NCI-H460 (cell line): ENCODE measurements at regions not wholly inside any gene's neighbourhood (a gene's known extent, or its start where the extent isn't known, plus 50 kb on each side); places are given as distances from the start of the nearest gene placed in this dataset.

ENCODE experiments used
- DNase-seq: peaks from one replicate; pipeline ENCODE4 v3.0.0-alpha.2; 2016; ENCODE audit warnings: low read depth; ENCODE audit errors: extremely low read depth

DNA sequence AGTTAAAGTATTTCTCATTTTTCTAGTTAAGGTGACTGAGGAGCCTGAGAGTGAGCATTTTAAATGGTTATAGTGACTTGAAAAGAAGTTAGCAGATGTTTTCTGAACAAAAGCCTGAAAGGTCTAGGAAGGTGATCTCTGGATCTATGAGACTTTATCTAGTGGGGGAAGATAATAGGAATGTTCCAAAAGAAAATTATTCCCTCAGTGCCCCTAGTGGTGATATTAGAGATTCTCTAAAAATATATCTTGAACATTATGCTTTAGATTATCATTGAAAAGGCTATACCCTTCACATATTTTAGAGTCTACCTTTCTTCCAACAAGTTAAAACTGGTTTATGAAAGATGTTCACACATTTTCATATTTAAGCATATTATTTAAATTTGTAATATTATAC, 69.0 kb upstream of the SPANXN1 start:
- DNase-seq = no peak

DNA sequence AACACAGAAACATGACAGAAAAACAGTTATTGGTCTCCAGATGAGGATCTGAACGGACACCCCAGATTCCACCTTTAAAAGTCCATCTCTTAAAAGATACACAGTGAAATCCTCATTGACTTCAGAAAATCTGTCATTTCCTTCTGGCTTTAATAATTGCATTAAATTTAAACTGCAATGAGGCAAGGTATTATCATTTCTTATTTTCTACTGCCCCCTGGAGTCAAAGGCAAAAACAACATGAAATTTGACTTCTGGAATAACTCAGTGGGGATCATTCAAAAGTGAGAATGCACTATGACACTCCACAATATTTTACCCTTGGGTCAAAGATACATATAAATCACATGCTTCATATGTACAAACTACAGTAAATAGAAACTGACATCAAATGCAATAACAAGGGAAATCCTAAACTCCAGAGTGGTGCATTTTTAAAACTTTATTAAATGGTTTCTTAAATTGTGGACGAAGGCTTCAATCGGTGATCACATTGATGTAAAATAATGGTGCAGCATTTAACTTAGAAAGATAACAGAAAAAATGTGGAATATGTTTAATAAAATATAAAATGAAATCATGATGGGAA, 56.4 kb upstream of the SPANXN1 start:
- peak; percentile 38 for DNase-seq
